ENCODE measurements at regions not wholly inside any gene's neighbourhood (a gene's known extent, or its start where the extent isn't known, plus 50 kb on each side); places are given as distances from the start of the nearest gene placed in this dataset.

DNA sequence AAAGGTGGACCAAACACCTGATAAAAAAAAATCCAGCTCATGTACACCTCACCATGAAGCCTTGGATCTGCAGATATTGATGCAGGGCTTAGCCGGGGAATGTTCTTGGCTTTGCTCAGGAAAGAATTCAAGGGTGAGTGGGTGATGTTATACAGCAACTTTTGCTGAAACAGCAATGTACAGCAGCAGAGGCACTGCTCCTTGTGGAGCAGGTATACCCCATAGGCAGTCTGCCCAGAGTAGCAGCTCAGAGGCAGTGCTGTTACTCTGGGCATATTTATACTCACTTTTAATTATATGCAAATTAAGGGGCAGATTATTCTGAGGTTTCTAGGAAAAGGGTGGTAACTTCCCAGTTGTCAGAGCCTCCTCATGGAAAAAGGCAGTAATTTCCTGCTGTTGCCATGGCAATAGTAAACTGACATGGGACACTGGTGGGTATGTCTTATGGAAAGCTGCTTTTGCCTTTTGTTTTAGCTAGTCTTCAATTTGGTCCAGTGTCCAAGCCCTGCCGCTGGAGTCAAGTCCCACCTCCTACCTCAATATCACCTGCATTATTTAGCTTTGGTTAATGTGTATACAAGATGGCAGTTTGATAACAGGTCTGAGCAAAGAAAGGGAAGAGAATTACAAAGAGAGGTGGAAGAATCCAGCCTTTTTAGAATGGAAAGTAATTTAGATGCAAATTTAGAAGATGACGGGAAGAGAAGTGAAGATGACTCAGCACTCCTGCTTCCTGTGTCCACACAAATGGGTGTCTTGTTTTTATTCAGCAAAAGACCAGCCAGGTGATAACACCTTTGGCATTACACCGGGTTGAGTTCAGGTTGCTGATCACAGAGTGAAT lies 110.1 kb upstream of the JAG1 start:
- no peaks in the 10 kb centered on the region for H3K27me3 ChIP-seq (ENCODE audit: insufficient read depth)
- no peaks in the 10 kb centered on the region for H4K20me1 ChIP-seq (ENCODE audit: insufficient read depth)
- TF ChIP-seq TAF1 (IDR thresholded peaks at IDR 0.05; ENCODE audit: borderline replicate concordance, low read depth, low read length) (no peak), POLR2AphosphoS5 (IDR thresholded peaks at IDR 0.05; ENCODE audit: low read depth, low read length) (no peak), FOXJ3 (CRISPR knock-in tag; IDR thresholded peaks at IDR 0.05) (no peak), FOSL2 (IDR thresholded peaks at IDR 0.05; ENCODE audit: borderline replicate concordance, low read depth) (no peak)
- H3F3A ChIP-seq (replicated peaks; ENCODE audit: insufficient read depth), result no peaks in the 10 kb centered on the region
- ChIA-PET CTCF (interaction anchor here (1.0 to 1.2 kb wide), 2 partner anchors 9 to 421 kb away, joined by 3 to 4 read pairs; no protein-coding TSS in a partner anchor), POLR2A (no interaction called here)
- H3K9me2 ChIP-seq, result no peaks in the 10 kb centered on the region
- no peaks in the 10 kb centered on the region for H3K9me3 ChIP-seq
- H3K79me2 ChIP-seq (ENCODE audit: insufficient read depth), result no peaks in the 10 kb centered on the region
- H3K4me2 ChIP-seq, result no peak overlapping the region
- H3K36me3 ChIP-seq (replicated peaks in 1 of 2; ENCODE audit: control insufficient read depth in 1 of 2, insufficient read depth in 2 of 2, low read length in 1 of 2), result no peaks in the 10 kb centered on the region
- no peak overlapping the region for H3K9ac ChIP-seq
- WGBS (ENCODE audit: low lambda C conversion rate), result 87% methylated on average over 4 of the region's 4 CpGs
- H3K4me3 ChIP-seq (ENCODE audit: low read depth in 2 of 2, low read length in 1 of 2), result no peak overlapping the region
- H2AFZ ChIP-seq (ENCODE audit: low read depth), result no peak overlapping the region
- H3K27ac ChIP-seq (ENCODE audit: low read depth in 2 of 2, low read length in 1 of 2), result no peak overlapping the region
- H3K4me1 ChIP-seq (ENCODE audit: control insufficient read depth in 1 of 2, insufficient read depth in 2 of 2, low read depth in 1 of 2, low read length in 1 of 2), result no peaks in the 10 kb centered on the region; a peak in 1 of 4 replicates
- DNase-seq, result no peak

DNA sequence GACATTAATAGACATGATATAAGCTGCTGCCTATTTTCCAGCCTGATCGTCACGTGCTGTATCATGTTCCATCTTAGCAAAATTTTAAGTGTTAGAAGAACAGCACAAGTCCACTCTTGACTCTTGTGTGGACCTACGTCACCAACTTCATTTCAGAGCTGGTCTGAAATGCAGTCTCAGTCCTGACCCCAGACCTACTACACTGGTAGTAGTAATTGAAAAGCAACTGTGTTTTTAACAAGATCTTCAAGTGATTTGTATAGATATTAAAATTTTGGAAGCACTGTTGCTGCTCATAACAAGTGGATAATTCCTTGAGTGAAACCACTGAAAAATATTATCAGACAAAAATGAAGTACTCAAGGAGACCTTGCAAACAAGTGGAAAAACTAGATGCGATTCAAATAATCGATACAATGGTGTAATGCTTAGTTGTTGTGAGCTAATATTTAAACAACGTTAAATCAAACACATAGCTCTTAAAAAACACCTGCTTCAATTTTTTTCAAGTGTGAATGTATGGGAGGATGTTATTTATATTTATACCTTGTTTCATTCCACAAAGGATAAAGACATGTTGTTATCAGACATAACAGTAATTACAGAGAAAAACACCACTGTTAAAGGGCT lies 110.9 kb upstream of the JAG1 start:
- Histone ChIP-seq H3K27ac (ENCODE audit: low read depth in 2 of 2, low read length in 1 of 2) (no peak overlapping the region), H3K36me3 (replicated peaks in 1 of 2; ENCODE audit: control insufficient read depth in 1 of 2, insufficient read depth in 2 of 2, low read length in 1 of 2) (no peaks in the 10 kb centered on the region), H3F3A (replicated peaks; ENCODE audit: insufficient read depth) (no peaks in the 10 kb centered on the region), H3K27me3 (ENCODE audit: insufficient read depth) (no peaks in the 10 kb centered on the region), H4K20me1 (ENCODE audit: insufficient read depth) (no peaks in the 10 kb centered on the region), H3K4me3 (ENCODE audit: low read depth in 2 of 2, low read length in 1 of 2) (no peak overlapping the region), H3K79me2 (ENCODE audit: insufficient read depth) (no peaks in the 10 kb centered on the region), H3K9me2 (no peaks in the 10 kb centered on the region), H2AFZ (ENCODE audit: low read depth) (no peak overlapping the region), H3K4me2 (no peak overlapping the region), H3K4me1 (ENCODE audit: control insufficient read depth in 1 of 2, insufficient read depth in 2 of 2, low read depth in 1 of 2, low read length in 1 of 2) (no peaks in the 10 kb centered on the region), H3K9ac (no peak overlapping the region), H3K9me3 (no peaks in the 10 kb centered on the region)
- POLR2A ChIA-PET, result no interaction called here
- 84% methylated on average over 6 of the region's 6 CpGs for WGBS (ENCODE audit: low lambda C conversion rate)
- CTCF ChIA-PET, result interaction anchor here (1.2 kb wide), 2 partner anchors 9 to 421 kb away, joined by 3 to 4 read pairs; no protein-coding TSS in a partner anchor
- DNase-seq, result no peak
- TF ChIP-seq, protein P1, sequence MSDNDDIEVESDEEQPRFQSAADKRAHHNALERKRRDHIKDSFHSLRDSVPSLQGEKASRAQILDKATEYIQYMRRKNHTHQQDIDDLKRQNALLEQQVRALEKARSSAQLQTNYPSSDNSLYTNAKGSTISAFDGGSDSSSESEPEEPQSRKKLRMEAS (IDR thresholded peaks at IDR 0.05; ENCODE audit: low read depth), result no peak
- TF ChIP-seq SMC3 (IDR thresholded peaks at IDR 0.05; ENCODE audit: low read depth, low read length) (no peak), YY1 (IDR thresholded peaks at IDR 0.05; ENCODE audit: low read depth) (no peak), RAD21 (IDR thresholded peaks at IDR 0.05; ENCODE audit: low read length) (no peak), EZH2phosphoT487 (IDR thresholded peaks at IDR 0.05; ENCODE audit: borderline replicate concordance, low read depth) (no peak), ELF1 (IDR thresholded peaks at IDR 0.05) (no peak)
- TF ChIP-seq, protein P2, sequence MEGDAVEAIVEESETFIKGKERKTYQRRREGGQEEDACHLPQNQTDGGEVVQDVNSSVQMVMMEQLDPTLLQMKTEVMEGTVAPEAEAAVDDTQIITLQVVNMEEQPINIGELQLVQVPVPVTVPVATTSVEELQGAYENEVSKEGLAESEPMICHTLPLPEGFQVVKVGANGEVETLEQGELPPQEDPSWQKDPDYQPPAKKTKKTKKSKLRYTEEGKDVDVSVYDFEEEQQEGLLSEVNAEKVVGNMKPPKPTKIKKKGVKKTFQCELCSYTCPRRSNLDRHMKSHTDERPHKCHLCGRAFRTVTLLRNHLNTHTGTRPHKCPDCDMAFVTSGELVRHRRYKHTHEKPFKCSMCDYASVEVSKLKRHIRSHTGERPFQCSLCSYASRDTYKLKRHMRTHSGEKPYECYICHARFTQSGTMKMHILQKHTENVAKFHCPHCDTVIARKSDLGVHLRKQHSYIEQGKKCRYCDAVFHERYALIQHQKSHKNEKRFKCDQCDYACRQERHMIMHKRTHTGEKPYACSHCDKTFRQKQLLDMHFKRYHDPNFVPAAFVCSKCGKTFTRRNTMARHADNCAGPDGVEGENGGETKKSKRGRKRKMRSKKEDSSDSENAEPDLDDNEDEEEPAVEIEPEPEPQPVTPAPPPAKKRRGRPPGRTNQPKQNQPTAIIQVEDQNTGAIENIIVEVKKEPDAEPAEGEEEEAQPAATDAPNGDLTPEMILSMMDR (IDR thresholded peaks at IDR 0.05), result no peak
